ENCODE measurements at regions not wholly inside any gene's neighbourhood (a gene's known extent, or its start where the extent isn't known, plus 50 kb on each side); places are given as distances from the start of the nearest gene placed in this dataset.

- TF ChIP-seq CTCF (IDR thresholded peaks at IDR 0.05 in 4 of 5, conservative IDR thresholded peaks at IDR 0.05 in 1 of 5): no peak
- TF ChIP-seq POLR2A (IDR thresholded peaks at IDR 0.05): no peak
Observed at GRCh38 chr12:38544330-38545066, 227.9 kb downstream of the ALG10B start.
